ENCODE measurements at regions not wholly inside any gene's neighbourhood (a gene's known extent, or its start where the extent isn't known, plus 50 kb on each side); places are given as distances from the start of the nearest gene placed in this dataset.

DNA sequence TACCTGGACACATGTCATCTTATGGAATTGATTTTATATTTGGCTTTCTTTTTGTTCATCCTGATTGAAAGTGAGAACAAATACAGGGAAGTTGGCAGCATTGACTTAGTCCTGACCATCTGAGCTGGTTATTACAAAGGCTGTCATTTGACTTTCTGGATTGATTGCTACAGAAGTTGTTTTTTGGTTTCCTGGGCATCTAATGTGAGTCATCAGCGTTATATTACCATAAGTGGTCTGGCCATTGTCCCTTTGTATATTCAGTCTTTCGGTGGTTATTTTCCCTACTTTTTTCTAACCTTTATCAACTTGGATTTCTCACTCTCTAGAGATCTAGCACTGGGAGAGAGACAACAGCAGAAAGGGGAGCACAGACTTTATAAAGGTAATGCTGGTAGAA lies 1646.5 kb downstream of the MRPL39 start:
- no peaks in the 10 kb centered on the region for H3K4me1 ChIP-seq (ENCODE audit: low read length)
- H2AFZ ChIP-seq (ENCODE audit: low read depth, low read length), result no peak overlapping the region
- H3K4me3 ChIP-seq (ENCODE audit: low read length), result no peak overlapping the region
- H3K36me3 ChIP-seq (replicated peaks; ENCODE audit: low read depth, low read length), result no peaks in the 10 kb centered on the region
- no peaks in the 10 kb centered on the region for H4K20me1 ChIP-seq (ENCODE audit: insufficient read depth, low read length)
- no peaks in the 10 kb centered on the region for H3K27me3 ChIP-seq (ENCODE audit: low read depth, low read length)
- H3K9ac ChIP-seq (ENCODE audit: low read length), result no peak overlapping the region
- H3K27ac ChIP-seq (ENCODE audit: low read length), result no peak overlapping the region
- H3K9me3 ChIP-seq (ENCODE audit: insufficient read depth, low read length), result no peaks in the 10 kb centered on the region
- no peaks in the 10 kb centered on the region for H3K79me2 ChIP-seq (ENCODE audit: low read length)
- no peak overlapping the region for H3K4me2 ChIP-seq (ENCODE audit: low read length)
- no peak for TF ChIP-seq CTCF (IDR thresholded peaks at IDR 0.05; ENCODE audit: low read depth, low read length)
- TF ChIP-seq EZH2phosphoT487 (IDR thresholded peaks at IDR 0.05; ENCODE audit: low read depth), result no peak

DNA sequence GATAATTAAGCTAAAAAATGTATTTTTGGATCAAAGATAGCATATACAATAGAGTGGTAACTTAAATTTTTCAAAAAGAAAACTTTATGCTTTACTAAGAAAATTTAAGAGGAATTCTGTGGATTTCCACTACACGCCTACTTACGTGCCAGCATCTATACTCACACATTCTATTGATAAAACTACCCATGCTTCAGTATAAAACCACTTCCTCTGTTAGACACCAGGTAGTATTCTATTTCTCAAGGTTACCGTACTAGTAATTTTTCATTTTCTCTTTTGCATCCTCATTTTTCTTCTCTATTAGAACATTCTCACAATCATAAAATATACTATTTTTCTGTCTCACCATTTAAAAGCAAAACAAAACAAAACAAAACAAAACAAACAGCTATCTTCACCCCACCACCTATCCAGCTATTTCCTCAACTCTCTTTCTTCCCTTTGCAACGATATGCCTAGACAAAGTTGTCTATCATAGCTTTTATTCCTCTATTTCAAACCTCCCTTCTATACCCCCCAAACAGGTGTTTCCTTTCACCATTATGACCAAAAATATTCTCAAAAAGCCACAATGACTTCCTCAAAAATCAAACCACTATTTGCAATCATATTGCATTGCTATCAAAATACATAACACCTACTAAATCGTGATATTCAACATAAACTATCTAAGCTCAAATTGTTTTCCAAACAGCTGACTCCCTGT lies 1652.0 kb downstream of the MRPL39 start:
- Histone ChIP-seq H4K20me1 (ENCODE audit: insufficient read depth, low read length) (no peaks in the 10 kb centered on the region), H3K79me2 (ENCODE audit: low read length) (no peaks in the 10 kb centered on the region), H3K36me3 (replicated peaks; ENCODE audit: low read depth, low read length) (no peaks in the 10 kb centered on the region), H3K27me3 (ENCODE audit: low read depth, low read length) (no peaks in the 10 kb centered on the region), H3K27ac (ENCODE audit: low read length) (no peak overlapping the region), H3K9ac (ENCODE audit: low read length) (no peak overlapping the region), H3K4me1 (ENCODE audit: low read length) (no peaks in the 10 kb centered on the region), H3K9me3 (ENCODE audit: insufficient read depth, low read length) (no peaks in the 10 kb centered on the region), H3K4me2 (ENCODE audit: low read length) (0 out of 2 replicates have a peak overlapping the region, but pooled peaks have one; percentile 3), H3K4me3 (ENCODE audit: low read length) (no peak overlapping the region), H2AFZ (ENCODE audit: low read depth, low read length) (no peak overlapping the region)
- no peak for TF ChIP-seq CTCF (IDR thresholded peaks at IDR 0.05; ENCODE audit: low read depth, low read length)
- TF ChIP-seq EZH2phosphoT487 (IDR thresholded peaks at IDR 0.05; ENCODE audit: low read depth), result no peak

GRCh38 chr21:23952269-23952668 lies 1655.0 kb downstream of the MRPL39 start:
- Histone ChIP-seq H3K4me2 (ENCODE audit: low read length) (no peak overlapping the region), H3K27me3 (ENCODE audit: low read depth, low read length) (no peaks in the 10 kb centered on the region), H3K4me3 (ENCODE audit: low read length) (no peak overlapping the region), H3K36me3 (replicated peaks; ENCODE audit: low read depth, low read length) (no peaks in the 10 kb centered on the region), H3K9ac (ENCODE audit: low read length) (no peak overlapping the region), H4K20me1 (ENCODE audit: insufficient read depth, low read length) (no peaks in the 10 kb centered on the region), H3K9me3 (ENCODE audit: insufficient read depth, low read length) (no peaks in the 10 kb centered on the region), H3K4me1 (ENCODE audit: low read length) (no peaks in the 10 kb centered on the region), H3K79me2 (ENCODE audit: low read length) (no peaks in the 10 kb centered on the region), H2AFZ (ENCODE audit: low read depth, low read length) (no peak overlapping the region), H3K27ac (ENCODE audit: low read length) (no peak overlapping the region)
- no peak for TF ChIP-seq CTCF (IDR thresholded peaks at IDR 0.05; ENCODE audit: low read depth, low read length)
- TF ChIP-seq EZH2phosphoT487 (IDR thresholded peaks at IDR 0.05; ENCODE audit: low read depth), result no peak

DNA sequence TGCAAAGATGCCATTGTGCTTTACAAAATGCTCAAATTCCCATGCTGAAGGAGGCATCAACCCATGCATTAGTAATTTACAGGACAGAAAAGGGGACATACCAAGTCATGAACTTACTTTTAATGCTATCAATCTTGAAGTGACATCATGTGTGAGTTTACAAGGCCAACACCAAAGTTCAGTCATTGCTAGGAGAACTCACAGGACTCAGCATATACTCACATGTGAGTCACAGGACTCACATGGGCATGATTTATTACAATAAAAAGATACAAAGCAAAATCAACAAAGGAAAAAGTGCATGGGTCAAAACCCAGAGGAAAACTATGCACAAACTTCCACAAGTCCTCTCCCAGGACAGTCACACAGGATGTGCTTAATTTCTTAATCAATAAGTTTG lies 1656.0 kb downstream of the MRPL39 start:
- no peaks in the 10 kb centered on the region for H3K27me3 ChIP-seq (ENCODE audit: low read depth, low read length)
- no peak overlapping the region for H3K9ac ChIP-seq (ENCODE audit: low read length)
- no peaks in the 10 kb centered on the region for H4K20me1 ChIP-seq (ENCODE audit: insufficient read depth, low read length)
- H3K36me3 ChIP-seq (replicated peaks; ENCODE audit: low read depth, low read length), result no peaks in the 10 kb centered on the region
- no peak overlapping the region for H3K4me3 ChIP-seq (ENCODE audit: low read length)
- no peaks in the 10 kb centered on the region for H3K9me3 ChIP-seq (ENCODE audit: insufficient read depth, low read length)
- no peak overlapping the region for H3K4me2 ChIP-seq (ENCODE audit: low read length)
- TF ChIP-seq CTCF (IDR thresholded peaks at IDR 0.05; ENCODE audit: low read depth, low read length) (no peak), EZH2phosphoT487 (IDR thresholded peaks at IDR 0.05; ENCODE audit: low read depth) (no peak)
- no peaks in the 10 kb centered on the region for H3K4me1 ChIP-seq (ENCODE audit: low read length)
- H2AFZ ChIP-seq (ENCODE audit: low read depth, low read length), result no peak overlapping the region
- H3K27ac ChIP-seq (ENCODE audit: low read length), result no peak overlapping the region
- no peaks in the 10 kb centered on the region for H3K79me2 ChIP-seq (ENCODE audit: low read length)

Measured in OCI-LY3 (cell line).